Endothelial cell (in vitro differentiated cells): ENCODE measurements at regions not wholly inside any gene's neighbourhood (a gene's known extent, or its start where the extent isn't known, plus 50 kb on each side); places are given as distances from the start of the nearest gene placed in this dataset.

Experiments
- DNase-seq: peaks from one replicate; pipeline ENCODE4 v3.0.0; 2021; ENCODE audit warnings: low spot score
- H3K27ac Mint-ChIP-seq: one replicate; pipeline ENCODE4 v1.8.0; 2021; ENCODE audit warnings: mixed read lengths, inconsistent platforms; ENCODE audit not compliant: unreplicated experiment
- H3K27me3 Mint-ChIP-seq: one replicate; pipeline ENCODE4 v1.8.0; 2021; ENCODE audit warnings: mild to moderate bottlenecking, moderate library complexity, mixed read lengths, inconsistent platforms; ENCODE audit not compliant: unreplicated experiment
- H3K36me3 Mint-ChIP-seq: one replicate; pipeline ENCODE4 v1.8.0; 2021; ENCODE audit warnings: mild to moderate bottlenecking, low read depth, mixed read lengths, inconsistent platforms; ENCODE audit not compliant: unreplicated experiment
- H3K4me1 Mint-ChIP-seq: one replicate; pipeline ENCODE4 v1.8.0; 2021; ENCODE audit warnings: mild to moderate bottlenecking, mixed read lengths, inconsistent platforms; ENCODE audit not compliant: unreplicated experiment
- H3K4me3 Mint-ChIP-seq: one replicate; pipeline ENCODE4 v1.8.0; 2021; ENCODE audit warnings: mild to moderate bottlenecking, mixed read lengths, inconsistent platforms; ENCODE audit not compliant: unreplicated experiment
- H3K9me3 Mint-ChIP-seq: one replicate; pipeline ENCODE4 v1.8.0; 2021; ENCODE audit warnings: mixed read lengths, inconsistent platforms; ENCODE audit not compliant: unreplicated experiment
- CTCF ChIP-seq: fragments of 200-600 bp; sonication (generic); IDR thresholded peaks from one replicate; pipeline ENCODE4 v1.5.0; 2021; ENCODE audit warnings: antibody characterized with exemption; ENCODE audit not compliant: unreplicated experiment

- DNase-seq, result no peak
- no peak for TF ChIP-seq CTCF
- no peaks in the 10 kb centered on the region for H3K9me3 Mint-ChIP-seq
Observed at GRCh38 chr13:47310401-47310800, 413.5 kb upstream of the HTR2A start.

DNA sequence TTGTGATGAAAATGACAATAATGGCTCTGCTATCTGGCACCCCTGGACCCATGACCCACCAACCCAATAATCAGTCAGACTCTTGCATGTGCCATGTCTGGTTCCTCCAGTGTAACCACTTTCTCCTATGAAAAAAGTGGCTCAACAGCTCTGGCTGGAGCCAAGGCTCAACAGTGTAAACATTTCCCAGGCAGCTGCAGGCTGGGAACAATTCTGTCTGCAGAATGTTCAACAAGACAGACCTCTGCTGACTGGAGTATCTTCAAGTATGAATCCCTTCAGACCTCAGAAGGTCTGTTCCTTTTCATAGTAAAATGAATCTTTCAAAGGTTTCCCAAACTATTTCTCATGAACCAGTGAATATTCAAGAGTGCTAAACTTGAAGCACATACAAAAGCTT, 410.1 kb upstream of the HTR2A start:
- Mint-ChIP-seq H3K4me3 (no peak overlapping the region), H3K27ac (no peak overlapping the region), H3K36me3 (no peaks in the 10 kb centered on the region), H3K9me3 (no peaks in the 10 kb centered on the region), H3K27me3 (peaks cover 2% of the 10 kb centered on the region), H3K4me1 (no peaks in the 10 kb centered on the region)
- TF ChIP-seq CTCF, result no peak
- no peak for DNase-seq

More at GRCh38 chr13:47310401-47310800, 413.5 kb upstream of the HTR2A start:
- Mint-ChIP-seq H3K27ac (no peak overlapping the region), H3K4me3 (no peak overlapping the region), H3K27me3 (peaks cover 2% of the 10 kb centered on the region), H3K4me1 (no peaks in the 10 kb centered on the region), H3K36me3 (no peaks in the 10 kb centered on the region)

DNA sequence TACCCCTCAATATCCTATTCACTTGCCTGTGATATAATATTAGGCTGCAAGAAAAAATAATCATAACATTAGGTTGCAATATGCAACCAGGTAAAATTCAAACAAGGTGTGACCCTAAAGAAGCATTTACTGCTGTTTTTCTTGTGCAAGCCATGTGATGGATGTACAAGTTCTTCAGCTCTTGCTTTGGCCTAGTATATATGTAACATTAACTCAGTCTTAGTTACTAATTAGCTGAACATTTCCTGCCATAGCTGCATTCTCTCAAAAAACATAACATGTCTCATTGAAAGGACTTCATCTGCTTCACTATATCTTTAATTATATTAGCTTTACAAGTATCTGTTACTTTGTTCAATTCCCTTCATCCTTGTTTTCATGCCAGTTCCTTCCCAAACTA, 406.8 kb upstream of the HTR2A start:
- DNase-seq, result no peak
- Mint-ChIP-seq H3K4me3 (no peak overlapping the region), H3K9me3 (no peaks in the 10 kb centered on the region)

GRCh38 chr13:47299304-47299703, 402.5 kb upstream of the HTR2A start:
- no peak for TF ChIP-seq CTCF
- DNase-seq, result no peak
- Mint-ChIP-seq H3K4me1 (no peaks in the 10 kb centered on the region), H3K9me3 (no peaks in the 10 kb centered on the region), H3K4me3 (no peak overlapping the region), H3K27ac (no peak overlapping the region), H3K36me3 (no peaks in the 10 kb centered on the region), H3K27me3 (no peaks in the 10 kb centered on the region)

More for the DNA sequence above, 406.8 kb upstream of the HTR2A start:
- H3K27ac Mint-ChIP-seq, result no peak overlapping the region
- no peaks in the 10 kb centered on the region for H3K36me3 Mint-ChIP-seq
- no peaks in the 10 kb centered on the region for H3K27me3 Mint-ChIP-seq
- no peaks in the 10 kb centered on the region for H3K4me1 Mint-ChIP-seq
- no peak for TF ChIP-seq CTCF

DNA sequence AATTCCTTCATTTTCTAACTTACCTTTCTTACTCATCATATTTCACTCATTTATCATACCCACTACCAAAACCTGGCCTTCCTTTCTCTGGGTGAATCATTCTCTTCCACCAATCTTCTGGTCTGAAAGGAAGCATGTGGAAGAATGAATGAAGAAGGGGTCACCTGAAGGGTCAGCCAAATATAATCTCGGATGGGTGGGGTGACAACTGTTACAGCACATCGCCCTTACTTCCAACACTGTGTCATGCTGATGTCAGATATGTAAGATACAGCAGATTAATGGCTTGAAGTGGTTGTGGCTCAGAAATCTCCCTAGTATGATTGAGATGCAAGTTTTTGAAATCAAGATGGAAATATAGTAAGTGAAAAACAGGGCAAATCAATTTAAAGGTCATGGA, 401.7 kb upstream of the HTR2A start:
- Mint-ChIP-seq H3K36me3 (no peaks in the 10 kb centered on the region), H3K27me3 (no peaks in the 10 kb centered on the region)
- no peak for DNase-seq

More for the DNA sequence above, 401.7 kb upstream of the HTR2A start:
- no peaks in the 10 kb centered on the region for H3K4me1 Mint-ChIP-seq
- no peak overlapping the region for H3K27ac Mint-ChIP-seq
- no peaks in the 10 kb centered on the region for H3K9me3 Mint-ChIP-seq
- no peak for TF ChIP-seq CTCF
- H3K4me3 Mint-ChIP-seq, result no peak overlapping the region
